Parathyroid adenoma (tissue), 2 donors: ENCODE measurements at regions not wholly inside any gene's neighbourhood (a gene's known extent, or its start where the extent isn't known, plus 50 kb on each side); places are given as distances from the start of the nearest gene placed in this dataset.

Source experiments
- H2AFZ ChIP-seq: fragments of 300-600 bp; sonication (generic); one replicate; pipeline ENCODE4 v1.7.0; 2017; ENCODE audit warnings: antibody characterized with exemption, mild to moderate bottlenecking
- H3K27ac ChIP-seq: fragments of 300-600 bp; sonication (generic); one replicate; pipeline ENCODE4 v1.7.0; 2017
- H3K27me3 ChIP-seq: fragments of 300-600 bp; sonication (generic); one replicate; pipeline ENCODE4 v1.7.0; 2017; ENCODE audit warnings: low read length; ENCODE audit not compliant: control insufficient read depth, insufficient read depth
- H3K36me3 ChIP-seq: fragments of 300-600 bp; sonication (generic); one replicate; pipeline ENCODE4 v1.7.0; 2017; ENCODE audit warnings: low read length; ENCODE audit not compliant: control insufficient read depth, insufficient read depth
- H3K4me1 ChIP-seq: fragments of 300-600 bp; sonication (generic); one replicate; pipeline ENCODE4 v1.7.0; 2017; ENCODE audit warnings: control low read depth
- H3K4me2 ChIP-seq: fragments of 300-600 bp; sonication (generic); one replicate; pipeline ENCODE4 v1.7.0; 2017; ENCODE audit warnings: low read length
- H3K4me3 ChIP-seq: fragments of 300-600 bp; sonication (generic); one replicate; pipeline ENCODE4 v1.7.0; 2017; ENCODE audit warnings: low read depth, low read length
- H3K79me2 ChIP-seq: fragments of 300-600 bp; sonication (generic); one replicate; pipeline ENCODE4 v1.7.0; 2017; ENCODE audit warnings: control low read depth
- H3K9ac ChIP-seq: fragments of 300-600 bp; sonication (generic); one replicate; pipeline ENCODE4 v1.7.0; 2017; ENCODE audit warnings: mild to moderate bottlenecking
- H3K9me3 ChIP-seq: fragments of 300-600 bp; sonication (generic); one replicate; pipeline ENCODE4 v1.7.0; 2017; ENCODE audit warnings: low read length; ENCODE audit not compliant: control insufficient read depth
- CTCF ChIP-seq: fragments of 300-600 bp; sonication (generic); IDR thresholded peaks from one replicate; pipeline ENCODE4 v1.7.0; 2017; ENCODE audit warnings: antibody characterized with exemption, mild to moderate bottlenecking
- donor health status: primary hyperparathyroidism.

GRCh38 chr3:14329842-14330241, 72.6 kb upstream of the SLC6A6 start:
- TF ChIP-seq CTCF = no peak
- H3K79me2 ChIP-seq = no peaks in the 10 kb centered on the region
- no peak overlapping the region for H3K9ac ChIP-seq
- H3K4me3 ChIP-seq = no peak overlapping the region
- no peak overlapping the region for H3K27ac ChIP-seq
- peaks cover 3% of the 10 kb centered on the region for H3K4me1 ChIP-seq
- H3K4me2 ChIP-seq = no peak overlapping the region
- H3K9me3 ChIP-seq = no peaks in the 10 kb centered on the region
- H2AFZ ChIP-seq = no peak overlapping the region
- H3K27me3 ChIP-seq = no peaks in the 10 kb centered on the region
- H3K36me3 ChIP-seq = no peaks in the 10 kb centered on the region

- H3K27ac ChIP-seq = no peak overlapping the region
- H3K4me1 ChIP-seq = peaks cover 3% of the 10 kb centered on the region
- TF ChIP-seq CTCF = no peak
Measured at GRCh38 chr3:14330508-14330907, 71.9 kb upstream of the SLC6A6 start.

GRCh38 chr3:14331251-14331650, 71.2 kb upstream of the SLC6A6 start:
- Histone ChIP-seq H3K4me2 (no peak overlapping the region), H3K27ac (no peak overlapping the region)

More at GRCh38 chr3:14330508-14330907, 71.9 kb upstream of the SLC6A6 start:
- Histone ChIP-seq H3K9me3 (no peaks in the 10 kb centered on the region), H3K9ac (no peak overlapping the region), H3K4me2 (no peak overlapping the region), H3K36me3 (no peaks in the 10 kb centered on the region), H3K27me3 (no peaks in the 10 kb centered on the region), H2AFZ (no peak overlapping the region), H3K79me2 (no peaks in the 10 kb centered on the region), H3K4me3 (no peak overlapping the region)

GRCh38 chr3:14332392-14332791, 70.0 kb upstream of the SLC6A6 start:
- no peak overlapping the region for H3K9ac ChIP-seq
- no peak overlapping the region for H2AFZ ChIP-seq
- peaks cover 3% of the 10 kb centered on the region for H3K4me1 ChIP-seq
- H3K27ac ChIP-seq = no peak overlapping the region
- no peaks in the 10 kb centered on the region for H3K36me3 ChIP-seq
- TF ChIP-seq CTCF = no peak
- no peak overlapping the region for H3K4me3 ChIP-seq
- H3K4me2 ChIP-seq = no peak overlapping the region
- no peaks in the 10 kb centered on the region for H3K27me3 ChIP-seq
- no peaks in the 10 kb centered on the region for H3K9me3 ChIP-seq
- H3K79me2 ChIP-seq = no peaks in the 10 kb centered on the region

More at GRCh38 chr3:14331251-14331650, 71.2 kb upstream of the SLC6A6 start:
- H3K4me3 ChIP-seq = no peak overlapping the region
- H2AFZ ChIP-seq = no peak overlapping the region
- no peaks in the 10 kb centered on the region for H3K9me3 ChIP-seq
- H3K27me3 ChIP-seq = no peaks in the 10 kb centered on the region
- peaks cover 3% of the 10 kb centered on the region for H3K4me1 ChIP-seq
- no peaks in the 10 kb centered on the region for H3K36me3 ChIP-seq
- H3K9ac ChIP-seq = no peak overlapping the region
- TF ChIP-seq CTCF = no peak
- no peaks in the 10 kb centered on the region for H3K79me2 ChIP-seq

GRCh38 chr3:14333215-14333614, 69.2 kb upstream of the SLC6A6 start:
- Histone ChIP-seq H3K4me2 (no peak overlapping the region), H3K9me3 (no peaks in the 10 kb centered on the region), H3K4me1 (peaks cover 3% of the 10 kb centered on the region), H3K27me3 (no peaks in the 10 kb centered on the region), H3K36me3 (no peaks in the 10 kb centered on the region), H3K27ac (no peak overlapping the region), H3K4me3 (no peak overlapping the region), H3K9ac (no peak overlapping the region), H2AFZ (no peak overlapping the region), H3K79me2 (no peaks in the 10 kb centered on the region)
- TF ChIP-seq CTCF = no peak
